Kidney tubule cell (primary cell): ENCODE measurements at regions not wholly inside any gene's neighbourhood (a gene's known extent, or its start where the extent isn't known, plus 50 kb on each side); places are given as distances from the start of the nearest gene placed in this dataset.
"Not testable (repeated sequence)": the region's sequence is repeated elsewhere in the genome, so short reads cannot be mapped to it uniquely, and the experiment has no call there.

ENCODE experiments used
- DNase-seq: peaks from one replicate; pipeline ENCODE4 v3.0.0-alpha.2; 2018; ENCODE audit warnings: low spot score

DNA sequence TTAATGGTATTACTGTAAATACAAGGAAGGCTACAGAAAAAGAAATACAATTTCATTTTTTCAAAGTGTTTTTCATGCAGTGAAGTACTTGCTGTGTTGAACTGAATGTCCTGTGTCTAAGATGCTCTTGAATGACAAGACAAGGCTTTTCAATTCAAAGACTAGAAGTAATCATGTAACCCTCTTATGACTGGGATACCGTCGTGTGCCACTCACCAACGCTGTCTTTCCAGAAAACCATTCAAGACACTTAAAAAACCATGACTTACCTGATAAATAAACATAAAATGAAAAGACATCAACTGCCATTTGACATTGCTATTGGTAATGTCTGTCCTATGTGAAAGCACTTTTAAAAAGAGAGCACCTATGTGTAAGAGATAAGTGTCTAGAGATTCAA lies 183.1 kb upstream of the DPP10 start:
- no peak for DNase-seq

DNA sequence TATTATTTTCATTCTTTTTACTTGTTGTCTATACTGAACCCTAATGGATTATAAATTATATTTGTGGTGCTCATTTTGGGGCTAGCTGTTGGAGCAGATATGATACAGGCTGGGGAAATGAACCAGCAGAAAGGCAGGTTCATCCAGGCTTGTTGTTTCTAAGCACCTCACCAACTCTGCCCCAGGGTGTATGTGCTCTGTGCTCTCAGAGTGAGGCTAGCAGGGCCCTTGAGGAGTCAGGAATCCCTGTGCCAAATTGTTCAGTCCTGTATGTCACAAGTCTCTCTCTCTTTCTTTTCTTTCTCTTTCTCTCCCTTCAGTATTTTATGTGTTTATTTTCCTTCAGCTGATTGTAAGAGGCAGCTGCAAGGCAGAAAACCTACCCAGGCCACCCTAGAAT lies 181.1 kb upstream of the DPP10 start:
- DNase-seq = no peak

DNA sequence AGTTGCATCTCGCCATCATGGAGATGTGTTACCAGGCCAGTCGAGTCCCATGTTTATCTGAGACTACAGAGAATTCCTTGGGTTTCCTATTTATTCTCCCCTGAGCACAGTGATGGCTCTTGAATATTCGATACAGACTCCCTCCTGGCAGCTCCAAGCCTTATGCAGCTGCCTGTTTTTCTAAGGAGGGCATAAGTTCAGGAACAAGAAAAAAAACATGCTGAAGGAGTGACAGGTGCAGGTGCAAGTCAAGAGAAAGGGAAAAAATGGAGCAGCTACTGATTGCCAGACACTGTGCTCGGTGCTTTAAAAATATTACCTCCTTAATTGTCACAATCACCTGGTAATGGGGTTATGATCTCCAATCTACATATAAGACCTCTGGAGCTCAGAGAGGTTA lies 177.2 kb upstream of the DPP10 start:
- no peak for DNase-seq

DNA sequence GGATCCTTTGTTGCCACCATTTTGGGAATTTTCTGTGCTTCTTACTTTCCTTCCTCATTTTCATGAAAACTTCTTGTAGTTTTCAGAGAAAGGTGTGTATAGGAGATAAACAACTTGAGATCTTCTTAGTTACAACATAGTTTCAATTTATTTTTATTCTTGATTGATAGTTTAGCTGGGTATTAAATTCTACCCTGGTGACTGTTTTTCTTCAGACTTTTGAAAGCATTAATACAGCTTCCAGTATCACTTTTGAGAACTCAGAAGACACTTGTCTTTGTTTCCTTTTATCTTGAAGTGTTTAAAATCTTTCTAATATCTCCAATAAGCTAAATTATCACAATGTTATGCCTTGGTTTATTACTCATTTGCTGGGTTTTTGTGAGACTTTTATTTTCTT lies 167.5 kb upstream of the DPP10 start:
- no peak for DNase-seq

DNA sequence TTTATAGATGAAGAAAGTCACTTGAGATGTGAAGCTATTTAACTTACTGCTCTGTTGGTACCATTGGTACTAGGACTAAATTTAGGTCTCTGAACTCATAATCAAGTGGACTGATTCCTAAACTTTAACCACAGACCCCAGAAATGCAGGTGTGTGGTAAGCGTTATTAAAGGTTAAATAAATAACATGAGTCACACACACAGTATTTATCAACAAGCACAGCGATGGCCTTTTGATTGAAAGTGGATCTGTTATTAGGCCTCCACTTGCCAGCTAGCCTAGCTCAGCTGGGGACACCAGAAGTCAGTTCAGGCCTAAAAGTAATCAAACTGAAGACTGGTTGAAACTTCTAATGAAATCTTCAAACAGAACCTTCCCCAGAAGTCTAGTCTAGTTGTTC lies 161.3 kb upstream of the DPP10 start:
- DNase-seq = no peak

DNA sequence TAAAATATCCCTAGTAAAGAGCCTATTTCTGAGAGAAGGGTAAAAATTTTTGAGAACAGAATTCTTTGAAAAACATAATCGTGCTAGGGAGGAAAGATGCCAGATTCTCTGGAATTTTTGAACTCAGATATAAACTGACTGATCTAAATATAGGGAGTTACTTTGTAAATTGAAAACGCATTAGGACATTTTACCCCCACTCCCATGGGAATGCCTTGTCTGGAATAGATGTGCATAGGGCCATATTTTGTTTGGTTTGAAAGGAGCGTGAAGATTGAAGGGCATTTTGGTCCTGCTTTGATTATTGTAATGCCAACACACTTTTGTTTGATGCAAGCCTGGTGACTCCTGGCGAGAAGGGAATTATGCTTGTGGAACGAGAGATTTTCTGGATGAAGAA lies 158.7 kb upstream of the DPP10 start:
- DNase-seq = no peak

DNA sequence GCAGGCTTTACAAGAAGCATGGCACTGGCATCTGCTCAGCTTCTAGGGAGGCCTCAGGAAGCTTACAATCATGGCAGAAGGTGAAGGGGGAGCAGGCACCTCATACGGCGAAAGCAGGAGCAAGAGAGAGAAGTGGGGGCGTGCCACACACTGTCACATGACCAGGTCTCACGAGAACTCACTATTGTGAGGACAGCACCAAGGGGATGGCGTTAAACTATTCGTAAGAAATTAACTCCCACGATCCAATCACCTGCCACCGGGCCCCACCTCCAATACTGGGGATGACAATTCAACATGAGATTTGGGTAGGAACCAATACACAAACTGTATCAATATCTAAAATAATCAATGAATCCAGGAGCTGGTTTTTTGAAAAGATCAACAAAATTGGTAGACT lies 156.0 kb upstream of the DPP10 start:
- no peak for DNase-seq

DNA sequence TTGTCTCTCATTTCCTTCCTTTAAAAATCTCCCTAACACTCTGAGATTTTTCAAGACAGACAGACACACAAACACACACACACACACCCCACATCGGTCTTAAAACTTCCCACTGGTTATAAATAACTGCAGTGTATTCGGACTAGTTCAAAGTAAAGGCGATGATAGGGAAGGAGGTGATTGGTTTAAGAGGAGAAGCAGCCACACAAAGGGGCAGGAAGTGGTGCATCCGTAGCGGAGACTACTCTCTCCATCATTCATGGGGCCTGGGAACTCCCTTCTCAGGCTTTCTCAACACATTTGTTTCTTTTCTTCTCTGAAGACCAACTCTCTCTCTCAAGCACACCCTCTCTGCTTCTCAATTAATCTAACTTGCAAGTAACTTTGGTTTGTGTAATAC lies 149.1 kb upstream of the DPP10 start:
- no peak for DNase-seq

DNA sequence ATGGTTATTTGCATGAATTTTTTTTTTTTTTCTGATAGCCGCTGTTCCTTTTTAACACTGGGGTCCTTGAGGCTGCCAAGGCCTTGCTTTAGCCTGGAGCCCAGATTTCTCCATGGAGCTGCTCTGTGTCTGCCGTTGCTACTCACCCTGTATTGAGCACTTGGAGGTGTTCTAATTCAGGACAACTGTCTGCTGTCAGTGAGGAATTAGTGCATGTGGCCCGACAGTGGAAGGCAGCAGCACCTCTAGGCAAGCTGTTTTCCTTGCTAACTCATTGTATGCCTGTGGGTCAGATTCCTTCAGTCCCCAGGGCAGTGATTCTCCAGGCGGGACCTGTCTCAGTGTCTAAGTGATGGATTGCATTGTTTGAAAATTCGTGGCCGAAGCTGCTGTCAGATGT lies 147.7 kb upstream of the DPP10 start:
- no peak for DNase-seq

DNA sequence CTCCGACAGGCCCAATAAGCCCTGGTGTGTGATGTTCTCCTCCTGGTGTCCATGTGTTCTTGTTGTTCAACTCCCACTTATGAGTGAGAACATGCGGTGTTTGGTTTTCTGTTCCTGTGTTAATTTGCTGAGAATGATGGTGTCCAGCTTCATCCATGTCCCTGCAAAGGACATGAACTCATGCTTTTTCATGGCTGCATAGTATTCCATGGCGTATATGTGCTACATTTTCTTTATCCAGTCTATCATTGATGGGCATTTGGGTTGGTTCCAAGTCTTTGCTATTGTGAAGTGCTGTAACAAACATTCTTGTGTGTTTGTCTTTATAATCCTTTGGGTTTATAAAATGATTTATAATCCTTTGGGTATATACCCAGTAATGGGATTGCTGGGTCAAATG lies 142.1 kb upstream of the DPP10 start:
- not testable (repeated sequence) for DNase-seq

DNA sequence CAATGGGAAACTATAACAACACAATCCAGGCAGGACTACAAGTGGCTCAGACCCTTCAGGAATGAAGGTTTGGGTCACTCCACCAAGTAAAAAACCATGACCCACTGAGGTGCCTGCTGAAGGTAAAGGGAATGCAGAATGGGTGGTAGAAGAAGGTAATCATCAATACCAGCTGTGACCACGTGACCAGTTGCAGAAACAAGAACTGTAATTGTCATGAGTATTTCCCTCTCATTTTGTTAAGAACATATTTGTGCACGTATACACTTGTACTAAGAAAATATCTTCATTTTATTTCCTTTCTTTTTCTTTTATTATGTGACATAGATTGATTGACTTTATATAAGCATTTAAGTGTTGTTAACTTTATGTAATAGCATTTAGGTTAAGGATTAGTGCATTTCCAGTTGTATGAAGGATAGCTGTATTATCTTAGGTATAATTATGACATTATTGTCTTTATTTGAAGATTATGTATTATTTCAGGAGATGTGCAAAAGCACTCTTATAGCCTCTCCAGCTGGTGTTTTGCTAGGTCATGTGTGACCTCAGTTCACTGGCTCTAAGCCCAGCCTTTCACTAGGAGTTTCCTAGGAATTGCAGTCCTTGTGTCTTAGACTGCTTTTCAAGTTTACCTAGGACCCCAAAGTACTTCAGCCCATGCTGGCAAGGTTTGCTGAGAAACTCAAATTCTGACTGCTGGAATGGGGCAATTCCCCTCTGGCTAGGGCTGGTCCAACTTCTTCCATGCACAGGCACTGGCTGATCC lies 125.7 kb upstream of the DPP10 start:
- no peak for DNase-seq

DNA sequence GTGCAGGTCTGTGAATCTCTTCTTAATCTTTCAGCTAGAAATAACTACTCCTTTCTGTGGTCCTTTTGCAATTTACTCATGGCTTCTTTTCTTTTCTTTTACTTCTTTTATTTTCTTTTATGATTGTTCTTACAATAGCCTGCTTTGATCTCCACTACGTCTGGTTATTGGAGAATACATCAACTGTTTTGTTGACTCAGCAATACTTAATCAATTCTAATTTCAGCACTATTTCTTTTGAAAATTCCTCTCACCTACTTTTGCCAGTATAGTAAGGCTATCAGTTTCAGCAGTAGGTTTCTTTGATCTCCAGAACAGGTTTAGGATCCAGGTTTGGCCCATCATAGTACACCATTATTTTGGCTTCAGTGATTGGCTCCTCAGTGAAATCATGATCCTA lies 111.8 kb upstream of the DPP10 start:
- DNase-seq = no peak

DNA sequence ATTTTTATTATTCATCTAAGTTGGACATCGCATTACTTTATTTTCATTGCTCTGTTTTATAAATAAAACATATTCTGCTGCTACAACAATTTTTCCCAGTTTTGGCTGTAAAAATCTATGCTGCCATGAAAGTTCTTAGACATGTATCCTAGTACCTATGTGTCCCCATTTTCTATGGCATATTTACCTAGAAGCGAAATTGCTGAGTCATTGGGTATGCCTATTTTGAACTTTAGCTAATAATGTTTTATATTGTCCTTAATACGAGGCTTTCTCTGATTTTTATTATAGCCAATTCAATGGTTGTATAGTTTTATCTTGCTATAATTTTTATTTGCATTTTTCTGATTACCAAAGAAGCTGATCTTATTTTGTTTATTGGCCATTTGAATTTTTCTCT lies 110.5 kb upstream of the DPP10 start:
- DNase-seq = no peak

DNA sequence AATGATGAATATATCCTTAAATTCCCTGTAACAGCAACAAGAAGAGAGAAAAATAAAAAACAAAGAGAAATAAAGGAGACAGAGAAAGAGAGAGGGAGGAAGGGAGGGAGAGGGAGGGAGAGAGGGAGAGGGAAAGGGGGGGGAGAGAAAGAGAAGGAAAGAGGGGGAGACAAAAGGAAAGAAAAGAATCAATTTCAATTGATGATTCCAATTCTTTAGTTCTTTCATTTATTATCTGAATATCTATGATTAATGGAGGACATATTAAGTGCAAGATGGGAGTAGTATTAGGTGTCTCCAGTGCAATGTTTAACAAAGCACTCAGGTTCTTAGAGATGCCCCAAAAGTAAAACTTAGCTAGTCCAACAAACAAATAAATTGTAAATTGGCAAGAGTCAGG lies 97.2 kb upstream of the DPP10 start:
- no peak for DNase-seq

DNA sequence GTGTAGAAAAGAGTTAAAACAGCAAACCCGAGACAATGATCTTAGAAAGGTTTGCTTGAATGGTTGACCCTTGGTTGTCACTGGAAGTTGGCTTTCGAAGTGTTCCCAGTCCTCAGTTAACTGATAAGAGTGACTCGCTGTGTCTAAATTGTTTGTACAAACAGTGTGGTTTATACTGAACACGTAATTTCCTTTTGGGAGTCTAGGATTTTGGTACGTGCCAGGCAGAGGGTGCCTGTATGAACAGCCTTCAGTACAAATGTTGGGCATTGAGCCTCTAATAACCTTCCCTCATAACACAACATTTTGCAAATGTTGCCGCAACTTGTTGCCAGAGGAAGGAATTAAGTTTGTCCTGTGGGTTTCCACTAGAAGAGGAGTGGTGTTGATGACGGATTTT lies 95.8 kb upstream of the DPP10 start:
- DNase-seq = no peak

DNA sequence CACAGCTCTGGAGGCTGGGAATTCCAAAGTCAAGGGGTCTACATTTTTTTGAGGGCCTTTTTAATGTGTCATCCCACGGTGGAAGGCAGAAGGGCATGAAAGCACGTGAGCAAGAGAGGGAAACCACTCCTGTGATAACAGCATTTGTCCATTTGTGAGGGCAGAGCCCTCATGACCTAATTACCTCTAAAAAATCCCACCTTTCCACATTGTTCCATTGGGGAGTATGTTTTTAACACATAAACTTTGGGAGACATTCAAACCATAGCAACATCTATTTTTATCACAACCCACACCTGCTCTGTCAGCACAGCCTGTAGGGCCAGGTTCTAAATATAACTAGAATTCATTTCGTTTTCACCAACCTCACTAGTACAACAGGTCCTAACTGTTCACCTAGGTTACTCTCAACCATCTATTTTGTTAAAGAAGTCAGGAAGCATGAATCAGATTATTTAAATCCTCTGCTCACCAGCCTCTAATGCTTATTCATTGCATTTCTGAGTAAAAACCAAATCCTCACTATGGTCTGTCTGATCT lies 92.2 kb upstream of the DPP10 start:
- DNase-seq = no peak

DNA sequence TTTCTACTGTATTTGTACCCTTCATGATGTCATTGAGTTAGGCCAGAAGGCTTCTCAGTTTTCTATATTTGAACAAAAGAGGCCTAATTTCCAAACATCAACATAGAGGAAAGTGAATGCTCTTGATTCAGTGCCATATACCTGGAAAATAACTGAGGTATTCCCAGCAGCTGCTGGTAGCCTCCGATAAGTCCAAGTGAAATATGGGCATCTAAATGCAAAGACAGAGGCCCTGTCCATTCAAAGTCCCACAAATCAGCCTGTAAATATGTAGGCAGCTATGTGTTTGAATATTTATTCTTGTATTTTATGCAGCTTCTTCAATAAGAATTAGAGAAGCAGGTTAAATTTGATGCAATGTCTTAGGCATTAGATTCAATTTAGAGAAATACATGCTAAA lies 89.5 kb upstream of the DPP10 start:
- no peak for DNase-seq

DNA sequence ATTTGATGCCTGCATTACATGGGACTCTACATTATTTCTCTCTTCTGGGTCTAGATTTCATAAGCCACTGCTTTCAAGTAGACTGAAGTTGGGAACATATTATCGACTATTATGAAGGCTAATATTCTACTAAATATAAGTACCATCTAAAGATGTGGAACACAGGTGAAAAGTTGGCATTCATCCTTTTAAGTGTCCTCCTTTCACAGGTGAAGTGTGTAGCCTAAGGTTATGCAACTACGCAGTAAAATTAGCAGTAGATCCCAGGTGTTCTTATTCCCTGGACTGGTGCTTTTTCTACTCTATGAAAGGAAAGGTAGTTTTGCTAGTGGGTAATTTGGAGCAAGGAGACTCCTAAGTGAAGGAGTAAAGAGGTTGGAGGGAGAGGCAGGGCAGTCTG lies 88.2 kb upstream of the DPP10 start:
- no peak for DNase-seq

DNA sequence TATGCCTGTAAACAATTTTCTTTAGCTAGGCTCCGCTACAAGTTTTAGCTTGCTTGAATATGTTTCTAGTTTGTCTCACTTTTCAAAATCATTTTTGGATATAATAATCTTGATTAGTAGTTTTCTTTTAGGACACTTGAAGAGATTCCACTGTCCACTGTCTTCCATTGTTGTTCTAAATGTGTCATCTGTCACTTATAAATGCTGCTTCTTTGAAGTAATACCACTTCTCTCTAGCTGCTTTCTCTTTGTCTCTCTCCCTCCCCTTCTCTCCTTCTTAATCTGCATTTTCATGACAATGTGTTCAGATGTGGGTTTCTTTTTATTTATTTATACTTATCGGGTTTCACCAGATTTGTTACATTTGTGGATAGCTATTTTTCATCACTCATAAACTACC lies 73.7 kb upstream of the DPP10 start:
- DNase-seq = no peak

DNA sequence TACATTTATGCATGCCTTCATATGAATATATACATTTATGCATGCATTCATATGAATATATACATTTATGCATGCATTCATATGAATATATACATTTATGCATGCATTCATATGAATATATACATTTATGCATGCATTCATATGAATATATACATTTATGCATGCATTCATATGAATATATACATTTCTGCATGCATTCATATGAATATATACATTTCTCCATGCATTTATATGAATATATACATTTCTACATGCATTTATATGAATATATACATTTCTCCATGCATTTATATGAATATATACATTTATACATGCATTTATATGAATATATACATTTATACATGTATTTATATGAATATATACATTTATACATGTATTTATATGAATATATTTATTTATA lies 70.7 kb upstream of the DPP10 start:
- not testable (repeated sequence) for DNase-seq

DNA sequence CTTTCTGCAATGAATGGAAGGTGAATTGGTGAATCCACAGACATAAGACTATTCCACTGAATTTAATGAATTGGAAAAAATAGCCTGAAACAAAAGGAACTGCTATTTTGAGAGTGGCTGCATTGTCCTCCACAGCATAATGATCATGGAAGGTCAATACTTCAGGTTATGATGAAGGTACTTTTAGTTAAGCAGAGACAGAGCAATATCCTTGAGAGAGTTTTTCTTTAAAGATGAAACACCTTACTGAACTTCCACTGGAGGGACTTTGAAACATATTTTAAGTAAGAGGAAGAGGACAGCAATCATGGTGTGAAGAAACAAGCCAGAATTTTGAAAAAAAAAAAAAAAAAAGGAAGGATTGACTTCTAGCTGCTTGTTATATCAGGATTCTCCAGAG lies 68.8 kb upstream of the DPP10 start:
- DNase-seq = no peak

DNA sequence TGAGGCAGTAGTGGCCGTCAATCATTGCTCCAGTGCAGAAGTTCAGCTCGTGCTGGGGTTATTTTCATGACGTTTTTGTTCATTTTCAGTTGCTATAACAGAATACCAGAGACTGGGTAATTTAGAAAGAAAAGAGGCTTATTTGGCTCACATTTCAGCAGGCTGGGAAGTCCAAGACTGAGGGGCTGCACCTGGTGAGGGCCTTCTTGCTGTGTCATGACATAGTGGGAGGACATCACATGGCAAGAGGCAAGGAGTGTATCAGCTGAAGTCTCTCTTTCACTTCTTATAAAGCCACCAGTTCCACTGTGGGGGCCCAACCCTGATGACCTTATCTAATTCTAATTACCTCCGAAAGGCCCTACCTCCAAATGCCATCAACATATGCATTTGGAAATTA lies 58.0 kb upstream of the DPP10 start:
- no peak for DNase-seq

DNA sequence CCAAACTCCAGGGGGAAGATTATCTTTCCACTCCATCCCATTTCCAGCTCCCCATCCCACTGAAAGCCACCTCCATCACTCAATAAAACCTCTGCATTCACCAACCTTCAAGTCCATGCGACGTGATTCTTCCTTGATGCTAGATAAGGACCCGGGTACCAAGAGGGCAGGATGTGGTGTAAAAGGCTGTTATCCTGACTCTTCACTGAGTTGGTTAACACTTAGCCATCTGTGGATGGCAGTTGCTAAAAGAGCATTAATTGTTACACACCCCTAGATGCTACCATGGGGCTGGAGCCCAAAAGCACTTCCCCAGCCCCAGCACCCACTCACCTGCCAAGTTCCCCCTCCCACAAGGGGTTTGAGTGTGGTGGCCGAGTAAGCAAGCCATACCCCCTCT lies 53.4 kb upstream of the DPP10 start:
- no peak for DNase-seq
